NCI-H1694 treated with DMSO at 0.1 percent for 48 hours (cell line): ENCODE measurements at regions not wholly inside any gene's neighbourhood (a gene's known extent, or its start where the extent isn't known, plus 50 kb on each side); places are given as distances from the start of the nearest gene placed in this dataset.
"Not testable (repeated sequence)": the region's sequence is repeated elsewhere in the genome, so short reads cannot be mapped to it uniquely, and the experiment has no call there.

ENCODE experiments used
- DNase-seq: peaks from one replicate; lab custom pipeline; 2025; lab: John Stamatoyannopoulos, UW

DNA sequence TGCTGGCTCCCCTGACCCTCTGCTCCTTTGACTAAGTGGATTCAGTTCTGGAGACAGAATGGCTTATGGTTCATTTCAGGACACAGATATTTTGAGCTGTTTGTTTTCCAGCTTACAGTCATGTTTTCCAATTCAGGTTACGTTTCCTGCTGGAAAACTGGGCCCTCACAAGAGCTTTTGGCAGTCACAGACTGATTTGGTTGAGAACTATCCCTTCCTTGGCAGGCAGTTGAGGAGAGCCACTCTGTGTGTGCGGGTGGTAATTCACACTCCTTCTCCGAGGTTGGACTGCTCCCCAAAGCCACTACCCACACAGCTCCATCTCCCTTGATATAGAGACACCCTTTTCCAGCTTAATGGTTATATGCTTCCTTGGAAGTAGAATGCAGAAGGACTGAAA, 534.5 kb downstream of the TMEM38B start:
- DNase-seq = no peak

DNA sequence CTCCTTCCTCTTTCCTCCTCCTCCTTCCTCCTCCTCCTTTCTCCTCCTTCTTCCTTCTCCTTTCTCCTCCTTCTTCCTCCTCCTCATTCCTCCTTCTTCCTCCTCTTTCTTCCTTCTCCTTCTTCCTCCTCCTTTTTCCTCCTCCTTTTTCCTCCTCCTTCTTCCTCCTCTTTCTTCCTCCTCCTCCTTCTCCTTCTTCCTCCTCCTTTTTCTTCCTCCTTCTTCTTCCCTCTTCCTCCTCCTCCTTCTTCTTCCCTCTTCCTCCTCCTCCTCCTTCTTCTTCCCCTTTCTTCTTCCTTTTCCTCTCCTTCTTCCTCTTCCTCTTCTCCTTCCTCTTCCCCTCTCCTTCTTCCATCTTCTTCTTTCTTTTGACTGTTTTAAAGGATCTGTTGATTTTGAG, 538.8 kb downstream of the TMEM38B start:
- no peak for DNase-seq

DNA sequence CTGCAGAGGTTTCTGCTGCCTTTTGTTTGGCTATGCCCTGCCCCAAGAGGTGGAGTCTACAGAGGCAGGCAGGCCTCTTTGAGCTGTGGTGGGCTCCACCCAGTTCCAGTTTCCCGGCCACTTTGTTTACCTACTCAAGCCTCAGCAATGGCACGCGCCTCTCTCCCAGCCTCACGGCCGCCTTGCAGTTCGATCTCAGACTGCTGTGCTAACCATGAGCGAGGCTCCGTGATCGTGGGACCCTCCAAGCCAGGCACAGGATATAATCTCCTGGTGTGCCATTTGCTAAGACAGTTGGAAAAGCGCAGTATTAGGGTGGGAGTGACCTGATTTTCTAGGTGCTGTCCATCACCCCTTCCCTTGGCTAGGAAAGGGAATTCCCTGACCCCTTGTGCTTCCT, 566.6 kb downstream of the TMEM38B start:
- not testable (repeated sequence) for DNase-seq

DNA sequence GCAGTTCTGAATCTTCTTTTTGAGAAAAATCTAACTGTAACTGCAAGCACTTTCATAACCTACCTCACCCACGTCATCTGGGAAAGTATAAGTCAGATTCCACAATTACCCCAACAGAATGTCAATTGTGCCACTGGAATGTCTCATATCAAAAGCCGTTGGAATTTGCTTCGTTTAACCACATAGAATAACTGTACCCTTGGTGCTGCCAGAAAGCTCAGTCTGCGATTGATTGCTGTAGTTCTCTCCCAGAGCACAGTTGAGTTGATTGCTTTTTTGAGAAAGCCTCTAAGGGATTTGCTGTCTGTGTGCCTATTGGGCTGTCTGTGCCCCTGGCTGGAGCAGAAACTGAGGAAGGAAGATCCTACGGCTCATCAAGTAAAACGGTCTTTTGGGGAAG, 583.6 kb downstream of the TMEM38B start:
- DNase-seq = no peak

DNA sequence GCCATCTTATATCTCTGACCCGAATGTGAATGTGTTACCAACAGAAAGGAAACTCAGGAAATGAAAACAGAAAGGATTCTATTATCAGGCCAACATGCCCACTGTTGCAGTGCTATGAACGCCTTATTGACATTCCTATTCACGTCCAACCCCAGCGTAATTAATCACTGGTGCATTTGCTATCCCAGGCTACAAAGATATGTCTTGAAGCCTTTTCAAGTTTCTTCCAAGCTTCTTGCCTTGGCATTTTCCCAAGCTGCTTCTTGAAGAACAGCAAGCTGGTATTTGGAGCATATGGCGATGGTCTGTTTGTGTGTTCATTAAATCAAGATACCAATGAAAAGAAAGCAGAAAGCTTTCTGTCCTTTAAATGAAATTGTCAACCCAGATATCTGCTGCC, 579.2 kb upstream of the ZNF462 start:
- no peak for DNase-seq

DNA sequence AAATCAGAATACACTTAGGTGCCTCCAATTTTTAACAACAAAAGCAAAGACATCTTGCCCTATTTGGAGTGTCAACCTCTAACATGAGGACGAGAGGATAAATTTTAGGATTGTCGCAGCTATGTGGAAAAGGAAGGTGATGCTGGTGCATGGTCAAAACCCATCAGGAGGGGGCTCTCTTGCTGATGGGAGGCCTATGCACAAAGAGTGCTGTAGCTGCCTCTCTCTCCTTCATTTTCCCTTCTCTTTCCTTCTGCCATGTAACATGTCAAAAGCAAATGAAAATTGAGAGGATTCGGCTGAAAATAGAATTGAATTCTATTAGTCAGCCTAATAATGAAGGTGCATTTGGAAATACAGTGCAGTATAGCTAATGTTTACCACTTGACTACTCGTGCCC, 578.7 kb upstream of the ZNF462 start:
- peak; percentile 16 for DNase-seq

DNA sequence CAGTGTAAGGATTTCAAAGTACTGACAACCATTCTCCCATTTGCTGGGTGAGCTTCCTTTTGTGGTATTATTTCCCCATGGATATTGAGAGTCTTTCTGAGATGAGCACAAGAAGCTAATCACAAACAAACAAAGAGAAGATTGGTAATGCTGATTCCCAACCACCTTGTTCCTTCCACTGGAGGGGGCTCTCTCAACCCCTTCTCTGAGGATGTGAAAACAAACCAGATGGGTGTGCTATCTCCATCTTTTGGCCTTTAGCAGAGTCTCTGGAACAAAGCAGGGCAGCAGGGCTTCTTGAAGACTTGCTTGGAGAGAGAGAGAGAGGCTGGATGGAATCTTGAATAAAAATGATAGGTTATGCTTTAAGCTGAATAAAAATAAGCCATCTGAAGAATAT, 576.7 kb upstream of the ZNF462 start:
- no peak for DNase-seq

DNA sequence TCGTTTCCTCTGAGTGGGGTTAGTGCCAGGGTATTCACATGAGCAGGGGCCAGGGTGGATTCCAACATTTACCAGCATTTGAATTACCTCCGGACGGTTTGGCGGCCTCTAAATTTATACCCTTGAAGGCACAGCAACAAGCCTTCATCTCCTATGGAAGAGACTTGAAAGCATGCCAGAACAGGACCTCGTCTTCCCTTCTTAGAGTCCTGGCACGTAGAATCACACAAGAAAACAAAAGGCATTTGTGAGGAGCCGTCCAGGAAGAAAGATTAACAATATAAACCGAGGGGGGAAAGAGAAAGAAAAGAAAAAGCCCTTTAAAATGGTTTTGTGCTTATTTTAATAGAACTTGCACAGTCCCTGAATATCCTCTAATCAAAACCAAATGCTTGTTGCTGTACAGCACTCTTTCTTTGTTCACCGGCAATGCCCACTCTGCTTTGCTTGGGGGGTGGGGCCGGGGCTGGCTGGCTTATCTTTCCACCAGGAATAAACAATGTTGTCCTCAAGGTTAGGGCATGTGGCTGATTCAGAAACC, 575.8 kb upstream of the ZNF462 start:
- no peak for DNase-seq

DNA sequence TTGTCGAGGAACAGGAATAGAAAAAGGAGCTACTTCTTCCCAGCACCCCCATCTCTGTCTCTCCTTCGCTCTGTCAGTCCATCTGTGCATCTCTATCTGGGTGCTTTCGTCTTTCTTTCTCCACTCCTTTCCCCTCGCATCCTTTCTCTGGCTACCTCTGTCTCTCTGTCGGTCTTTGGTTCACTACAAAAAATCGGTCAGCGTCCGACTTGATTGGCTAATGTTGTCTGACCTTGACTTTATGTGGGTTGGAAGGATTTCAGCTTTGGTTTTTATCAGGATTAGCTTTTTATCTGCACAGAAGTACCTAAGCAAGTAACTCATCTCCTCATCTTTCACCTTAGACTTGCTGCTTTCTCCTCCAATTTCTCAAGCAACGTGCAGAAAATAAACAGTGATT, 575.2 kb upstream of the ZNF462 start:
- DNase-seq = no peak

DNA sequence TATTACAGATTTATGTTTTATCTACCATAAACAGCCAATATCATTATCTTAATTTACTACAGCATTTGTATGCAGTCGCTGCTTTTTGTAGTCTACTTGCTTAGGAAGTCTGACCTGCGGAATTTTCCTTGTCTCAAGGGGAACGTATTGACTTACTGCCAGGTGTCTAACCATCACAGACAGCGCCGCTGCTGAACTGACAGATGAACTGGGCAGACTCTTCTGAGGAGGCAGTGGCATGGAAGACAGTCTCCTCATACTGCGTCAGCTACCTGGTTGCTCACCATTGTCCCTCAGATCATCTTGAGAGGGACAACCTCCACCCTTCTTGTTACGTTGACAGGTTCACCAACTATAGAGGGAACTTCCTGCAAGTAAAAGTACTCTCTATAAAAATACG, 574.3 kb upstream of the ZNF462 start:
- no peak for DNase-seq

DNA sequence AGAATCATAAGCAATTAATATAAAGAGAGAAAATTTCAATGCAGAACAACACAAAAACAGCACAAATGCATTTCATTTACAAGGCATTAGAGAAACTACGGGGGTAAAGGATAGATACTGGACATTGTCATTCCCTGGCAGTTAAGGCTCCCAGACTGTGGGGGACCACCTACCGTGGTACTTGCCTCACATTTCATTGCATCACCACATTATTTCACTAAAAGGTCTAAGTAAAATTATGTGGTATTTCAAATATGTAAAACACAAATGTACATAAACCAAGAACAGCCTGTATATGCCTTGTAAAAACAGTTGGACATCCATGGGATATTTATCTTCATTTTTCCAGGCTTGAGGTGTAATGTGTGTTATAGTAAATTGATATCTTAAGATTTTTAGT, 571.2 kb upstream of the ZNF462 start:
- DNase-seq = no peak

DNA sequence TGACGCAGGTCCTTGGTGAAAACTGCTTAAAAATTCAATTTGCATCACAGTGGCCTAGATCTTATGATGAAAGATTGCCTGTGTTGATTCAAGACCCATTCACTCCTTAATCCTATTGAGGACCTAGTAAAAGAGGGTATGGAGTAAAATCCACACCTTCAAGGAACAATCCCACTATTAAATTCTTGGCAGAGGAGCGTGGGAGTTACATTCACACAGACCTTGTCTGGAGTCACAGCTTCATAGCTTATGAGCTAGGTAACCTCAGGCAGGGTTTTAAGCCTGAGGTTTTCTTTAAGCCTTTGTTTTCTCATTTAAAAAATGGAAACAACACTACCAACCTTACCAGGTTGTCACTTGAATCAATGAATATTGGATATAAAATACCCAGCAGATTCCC, 566.5 kb upstream of the ZNF462 start:
- no peak for DNase-seq

DNA sequence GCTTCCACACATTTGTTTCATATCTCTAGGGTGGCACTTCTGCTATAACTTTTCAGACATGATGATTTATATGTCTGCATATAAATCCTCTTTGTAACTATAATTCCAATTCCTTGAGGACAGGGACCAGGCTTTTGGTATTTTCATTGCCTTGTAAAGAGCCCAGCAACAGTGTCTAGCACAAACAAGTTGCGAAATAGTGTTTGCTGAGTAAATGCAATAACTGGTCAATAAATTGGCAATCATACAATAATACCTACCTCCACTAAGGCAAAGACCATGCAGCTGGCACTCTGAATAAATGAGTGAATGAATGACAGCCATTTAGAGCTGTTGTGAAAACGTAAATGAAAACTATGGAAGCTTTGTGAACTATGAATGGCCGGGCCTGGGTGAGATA, 564.0 kb upstream of the ZNF462 start:
- no peak for DNase-seq

DNA sequence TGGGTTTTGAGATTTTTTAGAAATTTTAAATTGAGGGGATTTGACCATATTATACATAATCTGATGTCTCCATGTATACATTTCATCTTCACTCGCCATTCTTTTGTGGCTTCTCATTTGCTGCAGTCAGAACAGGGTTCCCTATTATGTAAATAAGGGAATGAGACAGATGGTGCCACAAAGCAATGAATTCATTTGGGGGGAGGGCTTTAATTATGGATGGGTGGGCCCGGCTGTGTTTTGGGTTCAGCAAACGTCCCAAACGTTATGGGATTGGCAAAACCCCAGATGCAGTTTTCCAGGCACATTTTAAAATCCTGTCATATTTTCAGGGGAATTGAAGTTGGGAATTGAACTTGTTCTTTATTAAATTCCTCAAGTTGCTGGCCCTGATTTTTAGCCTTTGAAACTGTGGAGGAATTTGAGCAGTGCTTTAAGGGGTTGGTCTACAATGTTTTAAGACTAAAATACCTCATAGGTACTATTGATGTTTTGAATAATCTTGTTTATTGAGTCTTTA, 558.5 kb upstream of the ZNF462 start:
- DNase-seq = peak; percentile 2

DNA sequence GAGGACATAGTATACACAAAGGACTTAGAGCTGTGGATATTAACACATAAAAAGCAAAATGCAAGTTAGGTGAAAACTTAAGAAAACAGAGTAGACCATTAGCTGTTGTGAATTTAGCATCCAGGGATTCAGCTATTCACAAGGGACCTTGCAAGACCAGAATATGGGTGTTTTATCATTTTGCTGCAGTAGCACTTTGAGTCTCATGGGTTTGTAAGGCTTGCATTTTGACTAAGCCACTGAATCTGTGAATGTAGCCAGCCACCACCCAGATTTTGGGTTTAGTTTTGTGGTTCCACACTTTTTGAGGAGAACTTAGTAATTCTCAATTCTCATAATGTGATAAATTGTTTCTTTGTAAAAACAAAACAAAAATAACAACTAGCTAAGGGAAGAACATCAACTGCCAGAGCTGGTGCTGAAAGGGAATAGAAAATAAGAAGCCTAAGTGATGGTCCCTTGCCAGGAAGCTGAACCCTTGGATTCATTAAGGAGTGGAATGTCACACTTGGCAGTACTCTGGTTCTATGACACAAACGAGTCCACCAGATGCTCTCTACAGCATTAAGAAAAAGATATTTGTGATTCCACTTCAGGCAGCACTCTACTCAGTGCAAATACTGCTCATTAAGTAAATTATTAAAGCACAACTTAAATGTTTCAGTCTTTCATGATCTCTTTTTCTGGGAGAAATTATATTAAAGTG, 557.4 kb upstream of the ZNF462 start:
- no peak for DNase-seq

DNA sequence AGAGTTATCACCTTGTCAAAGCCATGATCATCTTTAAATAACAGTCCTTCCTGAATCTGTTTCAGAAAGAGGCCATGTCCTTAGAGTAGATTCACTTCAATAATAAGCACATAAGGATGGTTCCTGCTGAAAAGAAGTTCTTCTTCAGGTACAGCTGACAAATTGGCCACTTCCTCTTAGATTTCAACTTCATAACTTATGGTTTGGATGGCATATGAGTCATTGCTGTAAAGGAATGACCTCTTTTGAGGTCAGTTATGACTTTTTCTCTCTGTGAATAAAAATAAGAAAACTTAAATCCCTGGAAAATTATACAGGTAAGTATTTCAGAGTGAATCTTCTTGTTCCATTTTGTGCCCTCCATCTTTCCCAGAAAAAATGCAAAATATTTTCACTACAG, 555.3 kb upstream of the ZNF462 start:
- DNase-seq = no peak

DNA sequence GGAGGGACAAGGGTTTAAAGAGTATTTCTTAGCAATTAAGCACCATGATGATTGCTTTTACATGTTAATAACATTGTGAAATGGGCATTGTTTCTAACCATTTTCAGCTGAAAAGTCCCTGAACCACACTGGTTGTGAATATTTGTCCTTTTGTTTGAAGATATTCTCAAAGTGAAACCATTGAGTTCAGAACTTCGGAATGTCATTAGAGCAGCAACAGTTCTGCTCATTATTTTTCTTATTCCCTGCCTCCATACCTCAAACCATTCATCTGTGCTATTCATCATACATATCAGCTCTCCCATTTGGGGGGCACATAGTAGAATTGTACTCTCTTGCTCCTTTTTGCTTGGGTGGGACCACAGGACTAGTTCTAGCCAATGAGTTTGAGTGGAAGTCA, 553.0 kb upstream of the ZNF462 start:
- DNase-seq = no peak

DNA sequence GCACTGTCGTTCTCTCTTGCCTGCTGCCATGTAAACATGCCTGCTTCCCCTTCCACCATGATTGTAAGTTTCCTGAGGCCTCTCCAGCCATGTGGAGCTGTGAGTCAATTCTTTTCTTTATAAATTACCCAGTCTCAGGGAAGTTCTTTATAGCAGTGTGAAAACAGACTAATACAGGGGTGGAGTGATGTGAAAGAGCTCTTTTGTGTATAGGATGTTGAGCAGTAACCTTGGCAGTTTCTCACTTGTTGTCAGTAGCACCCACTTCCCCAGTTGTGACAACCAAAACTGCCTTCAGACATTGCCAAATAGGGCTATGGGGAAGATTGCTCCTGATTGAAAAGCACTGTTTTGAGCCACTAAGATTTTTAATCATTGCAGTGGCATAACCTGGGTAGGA, 552.2 kb upstream of the ZNF462 start:
- no peak for DNase-seq

DNA sequence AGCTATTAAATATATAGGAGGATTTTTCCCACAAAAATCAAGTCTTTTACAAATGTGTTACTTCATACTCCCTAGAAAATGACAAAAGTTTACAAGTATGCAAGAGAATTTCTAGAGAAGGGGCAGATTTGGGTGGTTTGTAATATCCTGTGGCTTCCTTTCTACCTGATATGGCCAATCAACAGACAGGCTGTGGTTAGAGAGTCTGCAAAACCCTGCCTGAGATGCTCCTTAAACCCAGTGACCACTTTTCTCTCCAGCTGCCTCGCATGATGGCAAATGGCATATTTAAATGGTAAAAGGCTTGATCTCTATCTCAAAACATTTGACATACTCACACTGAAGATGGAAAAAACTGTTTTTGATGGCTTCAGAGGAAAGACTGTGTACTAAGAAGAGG, 550.1 kb upstream of the ZNF462 start:
- DNase-seq = no peak

DNA sequence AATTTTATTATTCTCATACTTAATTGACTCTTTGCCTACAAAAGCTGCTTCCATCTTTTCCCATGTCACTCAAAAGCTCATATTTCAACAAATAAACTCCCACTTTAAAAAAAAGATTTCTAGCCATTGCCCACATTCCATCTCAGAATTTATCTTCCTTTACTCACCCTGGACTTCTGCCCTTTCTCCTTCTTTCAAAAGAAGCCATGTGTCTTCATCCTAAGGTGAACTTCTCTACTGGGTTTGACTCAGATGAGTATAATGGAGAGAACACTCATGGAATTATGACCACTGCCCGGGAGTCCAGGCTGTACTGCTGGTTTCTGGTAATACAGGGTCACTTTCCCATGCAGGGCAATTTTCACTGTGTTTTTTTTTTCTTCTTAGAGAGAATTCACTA, 548.5 kb upstream of the ZNF462 start:
- DNase-seq = no peak

DNA sequence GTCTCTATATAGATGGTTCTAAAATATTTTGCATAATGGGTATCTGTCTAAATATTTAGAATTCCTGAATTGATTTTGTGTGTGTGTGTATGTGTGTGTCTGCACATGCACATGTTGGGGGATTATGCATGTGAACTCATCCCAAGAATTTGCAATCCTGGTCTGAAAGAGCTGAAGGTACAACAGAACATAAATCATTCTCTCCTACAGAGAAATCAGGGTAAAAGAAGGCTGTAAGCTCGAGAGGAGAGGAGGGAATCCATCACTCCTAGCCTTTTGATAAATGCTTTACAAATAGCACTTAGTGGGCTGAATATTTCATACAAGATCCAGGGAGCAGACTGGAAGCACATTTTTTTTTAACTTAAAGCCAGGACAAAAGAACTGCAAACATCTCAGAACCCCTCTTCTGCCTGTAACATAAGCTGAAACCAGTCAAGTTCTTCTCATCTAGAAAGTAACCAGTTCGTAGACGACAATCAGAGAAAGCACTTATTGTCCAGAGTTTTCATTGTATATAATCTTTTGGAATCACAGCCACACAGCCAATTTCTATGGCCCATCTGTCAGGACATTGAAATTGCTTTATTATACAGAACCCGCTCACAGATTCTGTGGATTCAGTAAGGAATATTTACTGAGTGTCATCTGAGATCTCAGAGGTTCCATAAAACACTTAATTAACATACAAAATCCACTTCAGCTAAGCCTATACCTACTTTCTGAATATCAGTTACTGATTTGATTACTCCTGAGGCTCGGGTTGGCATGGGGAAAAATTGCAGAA, 541.4 kb upstream of the ZNF462 start:
- no peak for DNase-seq

DNA sequence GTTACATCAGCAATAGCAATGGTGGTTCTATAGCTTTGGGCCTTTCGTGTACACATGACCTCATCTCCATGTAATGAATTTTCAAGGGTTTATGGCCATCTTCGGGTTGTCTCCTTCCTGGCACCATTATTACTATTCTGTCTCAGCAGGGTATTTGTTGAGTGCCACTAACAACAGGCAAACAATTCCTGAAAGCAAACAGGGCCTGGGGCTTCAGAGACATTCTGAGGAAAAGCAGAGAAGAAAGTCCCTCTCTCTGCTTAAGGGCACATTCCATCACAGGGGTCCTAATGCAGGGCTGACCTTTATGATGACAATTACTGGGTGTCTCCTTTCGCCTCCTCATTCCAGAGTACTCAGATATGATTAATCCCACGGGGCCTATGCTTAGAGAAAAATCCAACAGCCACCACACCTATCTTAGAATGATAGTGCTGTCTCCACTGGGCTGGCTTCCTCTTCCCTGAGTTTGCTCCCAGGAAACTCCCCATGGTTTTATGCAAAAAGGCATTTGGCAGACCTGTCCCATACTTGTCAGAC, 540.2 kb upstream of the ZNF462 start:
- no peak for DNase-seq

DNA sequence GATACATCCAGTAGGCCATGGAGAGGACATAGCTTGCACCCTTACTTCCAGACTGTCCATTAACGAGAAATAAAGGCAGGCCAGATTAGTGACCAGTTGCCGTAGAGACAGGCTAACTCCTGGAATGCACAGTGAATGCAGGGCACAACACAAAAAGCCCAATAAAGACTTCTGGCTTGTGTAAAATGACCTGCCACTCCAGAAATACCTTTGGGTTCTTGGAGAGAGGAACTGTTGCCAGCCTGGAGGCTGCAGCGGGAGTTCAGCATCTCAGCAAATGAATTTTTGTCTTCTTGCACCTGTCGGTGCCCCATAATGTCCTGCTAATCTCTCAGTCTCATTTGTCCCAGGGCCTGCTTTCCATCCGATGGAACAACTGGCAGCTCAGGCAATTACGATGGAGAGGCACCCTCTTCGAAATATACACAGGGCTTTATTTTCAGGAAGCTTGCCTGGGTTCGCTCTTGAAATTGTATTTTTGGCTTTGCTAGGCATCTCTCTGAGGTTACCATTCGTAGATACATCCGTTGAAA, 538.8 kb upstream of the ZNF462 start:
- DNase-seq = no peak
